ENCODE measurements at regions not wholly inside any gene's neighbourhood (a gene's known extent, or its start where the extent isn't known, plus 50 kb on each side); places are given as distances from the start of the nearest gene placed in this dataset.
"Not testable (repeated sequence)": the region's sequence is repeated elsewhere in the genome, so short reads cannot be mapped to it uniquely, and the experiment has no call there.

DNA sequence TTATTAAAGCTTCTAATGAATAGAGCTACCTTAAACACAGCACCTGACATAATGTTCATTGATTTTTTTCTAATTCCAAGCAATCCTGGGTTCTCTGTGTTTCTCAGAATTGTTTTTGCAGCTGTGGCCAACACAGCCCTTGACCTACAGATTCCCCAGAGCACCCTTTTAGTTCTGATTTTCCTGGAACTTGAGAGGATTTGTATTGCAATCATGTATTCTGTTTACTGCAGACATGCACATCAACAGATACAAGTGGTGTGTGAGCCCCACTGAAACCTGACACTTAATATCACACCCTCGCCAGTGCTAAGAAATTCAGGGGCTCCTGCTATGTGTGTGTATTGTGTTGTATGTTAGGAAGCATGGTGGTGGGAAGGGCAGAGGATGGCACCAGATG lies 344.2 kb upstream of the POM121L12 start:
- DNase-seq = no peak

DNA sequence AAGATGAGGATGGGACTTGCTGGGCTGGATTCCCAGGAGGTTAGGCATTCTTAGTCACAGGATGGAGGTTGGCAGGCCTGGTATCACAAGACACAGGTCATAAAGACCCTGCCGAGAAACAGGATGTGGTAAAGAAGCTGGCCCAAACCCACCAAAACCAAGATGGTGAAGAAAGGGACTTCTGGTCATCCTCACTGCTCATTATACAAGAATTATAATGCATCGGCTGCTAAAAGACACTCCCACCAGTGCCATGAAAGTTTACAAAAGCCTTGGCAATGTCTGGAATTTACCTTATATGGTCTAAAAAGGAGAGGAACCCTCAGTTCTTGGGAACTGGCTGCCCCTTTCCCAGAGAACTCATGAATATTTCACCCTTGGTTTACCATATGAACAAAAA lies 345.5 kb upstream of the POM121L12 start:
- no peak for DNase-seq

DNA sequence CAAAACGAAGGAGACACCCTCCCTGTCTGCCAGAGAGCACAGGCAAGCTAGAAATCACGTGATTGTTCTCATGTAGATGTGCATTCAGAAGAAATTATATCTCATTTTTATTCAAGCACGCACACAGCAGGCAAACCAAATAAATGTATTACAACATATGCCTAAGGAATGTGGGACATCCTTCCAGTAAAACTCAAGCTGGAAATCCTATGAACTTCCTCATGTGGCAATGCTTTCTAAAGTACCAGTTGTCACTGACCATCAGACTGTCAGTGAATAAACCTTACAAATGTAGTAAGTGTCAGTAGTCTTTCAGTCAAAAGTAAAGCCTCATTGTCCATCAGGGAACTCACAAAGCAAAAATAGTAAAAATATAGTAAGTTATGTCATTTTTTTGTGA lies 350.1 kb upstream of the POM121L12 start:
- no peak for DNase-seq

DNA sequence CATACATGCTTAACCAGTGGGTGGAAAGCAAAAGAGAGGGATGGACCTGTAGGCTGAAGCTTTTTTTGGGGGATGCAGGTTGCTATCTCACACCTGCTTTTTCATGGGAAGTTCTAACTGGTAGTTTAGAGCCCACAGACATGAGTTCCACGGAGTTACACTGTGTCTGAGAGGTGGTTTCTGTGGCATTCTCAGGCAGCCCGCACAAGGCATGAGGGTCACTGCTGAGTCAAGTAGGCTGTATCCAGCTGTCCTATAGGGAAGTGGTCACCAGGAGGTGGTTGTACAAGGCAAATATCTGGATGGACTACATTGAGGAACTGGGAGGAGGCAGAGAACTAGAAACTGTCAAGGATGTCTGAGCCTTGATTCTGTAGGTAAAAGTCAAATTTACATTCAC lies 351.0 kb upstream of the POM121L12 start:
- DNase-seq = no peak

DNA sequence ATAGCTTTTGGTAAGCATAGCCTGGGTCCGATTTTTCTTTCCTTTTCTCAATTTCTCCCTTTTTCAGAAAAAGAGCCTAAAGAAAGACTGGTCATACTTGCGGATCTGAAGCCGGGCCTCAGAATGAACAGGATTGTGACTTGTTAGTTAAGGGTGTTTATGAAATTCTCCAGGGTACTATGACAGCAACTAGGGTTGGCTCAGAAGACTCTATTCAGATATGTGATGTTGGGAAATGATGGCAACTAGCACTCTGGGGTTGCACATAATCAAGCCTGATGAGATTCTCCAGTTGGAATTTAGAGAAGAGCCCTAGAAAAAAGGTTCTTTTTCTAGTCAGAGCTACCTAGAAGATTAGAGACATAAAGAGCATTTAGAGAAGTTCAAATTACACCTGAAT lies 352.4 kb upstream of the POM121L12 start:
- DNase-seq = no peak

DNA sequence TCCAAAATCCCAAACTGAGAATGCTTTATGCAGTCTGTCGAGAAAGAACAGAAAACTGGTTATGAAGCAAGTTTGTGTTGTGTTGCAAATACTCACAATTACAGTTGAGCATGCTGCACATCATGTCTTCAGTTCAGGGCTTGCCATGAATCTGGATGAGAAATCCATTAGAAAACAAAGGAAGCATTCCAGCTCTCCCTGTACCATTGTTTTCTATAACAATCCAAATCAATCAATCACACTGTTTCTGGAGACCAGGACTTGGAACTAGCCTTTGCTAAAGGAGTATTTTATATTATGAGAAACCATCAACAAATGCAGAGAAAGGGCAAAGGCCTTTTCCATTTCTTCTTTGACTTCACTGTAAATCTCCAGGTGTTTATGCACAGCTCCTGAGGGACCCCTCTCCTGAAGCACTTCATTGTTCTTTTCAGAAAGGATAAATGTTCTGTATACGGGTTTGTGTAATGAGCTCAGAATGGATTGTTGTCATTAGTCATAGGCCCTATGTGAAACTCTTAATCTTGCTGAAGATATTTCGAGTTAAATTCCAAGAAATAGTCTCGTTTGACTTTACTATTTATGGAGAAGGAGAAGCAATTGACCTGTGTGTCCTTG lies 364.7 kb upstream of the POM121L12 start:
- DNase-seq = no peak

DNA sequence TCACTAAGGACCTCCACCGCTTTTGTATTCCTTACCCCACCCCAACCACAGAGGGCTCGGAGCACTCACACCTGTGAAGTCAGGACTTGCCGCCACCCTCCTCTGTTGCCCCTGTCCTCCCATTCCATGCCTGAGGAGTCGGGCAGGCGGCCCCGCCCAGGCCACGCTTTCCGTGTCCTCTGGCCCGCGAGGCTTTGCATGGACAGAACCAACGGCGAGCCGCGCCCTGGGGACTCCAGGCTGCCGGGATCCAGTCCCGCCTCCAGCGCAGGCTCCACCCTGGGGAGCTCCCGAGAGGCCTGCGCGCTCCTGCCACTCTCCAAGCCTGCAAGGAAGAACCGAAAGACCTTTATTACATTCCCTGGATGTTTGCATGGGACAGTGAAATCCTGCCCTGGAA lies 366.4 kb upstream of the POM121L12 start:
- no peak for DNase-seq

DNA sequence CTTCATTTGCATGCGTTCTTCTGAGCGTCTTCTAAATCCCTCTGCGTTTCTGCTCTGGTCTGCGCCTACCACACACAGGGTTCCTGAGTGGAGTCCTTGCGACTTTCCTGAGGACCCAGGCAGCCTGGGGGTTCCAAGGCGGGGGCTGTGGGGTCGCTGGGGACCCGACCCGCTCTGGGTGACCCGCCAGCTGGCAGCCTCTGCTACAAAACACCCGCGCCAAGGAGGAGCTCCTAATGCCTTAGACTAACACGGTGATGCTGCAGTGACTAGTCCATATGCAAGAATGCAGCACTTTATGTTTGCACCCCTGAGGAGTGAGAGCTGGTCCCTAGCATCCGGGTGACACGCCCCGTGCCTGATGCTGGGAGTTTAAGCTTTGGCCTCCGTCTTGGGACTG lies 367.0 kb upstream of the POM121L12 start:
- no peak for DNase-seq

DNA sequence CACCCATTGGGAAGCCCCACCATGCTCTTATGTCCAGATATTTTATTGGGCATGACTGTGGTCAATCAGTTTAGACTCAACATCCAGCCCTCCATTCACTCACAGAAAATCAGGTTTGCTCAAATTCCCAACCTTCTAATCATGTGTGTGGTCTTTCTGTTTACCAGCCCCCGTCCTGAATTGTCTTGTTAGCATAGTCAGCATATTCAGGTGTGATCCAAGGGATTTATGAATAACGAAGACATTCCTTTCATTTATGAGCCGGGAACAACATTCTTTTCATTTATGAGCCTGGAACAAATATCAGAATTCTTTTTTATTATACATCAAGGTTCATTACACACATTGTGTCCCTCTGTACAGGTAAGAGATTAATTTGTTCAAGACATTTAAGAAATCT lies 376.3 kb upstream of the POM121L12 start:
- no peak for DNase-seq

DNA sequence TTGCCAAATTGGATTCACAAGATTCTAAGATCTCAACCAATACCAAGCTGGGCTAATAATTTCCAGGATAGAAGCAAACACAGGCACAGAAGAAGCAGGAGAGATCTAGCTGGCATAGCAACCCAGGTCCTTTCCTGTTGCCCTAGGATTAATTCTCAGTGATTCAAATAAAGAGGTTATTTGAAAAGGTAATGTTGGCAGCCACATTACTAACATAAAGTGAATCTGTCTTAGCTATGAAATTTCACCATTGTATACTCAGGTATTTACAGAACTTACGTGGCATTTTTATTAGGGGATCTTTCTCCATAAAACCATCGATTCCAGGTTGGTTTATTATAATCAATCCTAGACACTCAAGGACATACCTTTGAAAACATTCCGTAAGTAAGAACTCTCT lies 379.3 kb upstream of the POM121L12 start:
- DNase-seq = no peak

DNA sequence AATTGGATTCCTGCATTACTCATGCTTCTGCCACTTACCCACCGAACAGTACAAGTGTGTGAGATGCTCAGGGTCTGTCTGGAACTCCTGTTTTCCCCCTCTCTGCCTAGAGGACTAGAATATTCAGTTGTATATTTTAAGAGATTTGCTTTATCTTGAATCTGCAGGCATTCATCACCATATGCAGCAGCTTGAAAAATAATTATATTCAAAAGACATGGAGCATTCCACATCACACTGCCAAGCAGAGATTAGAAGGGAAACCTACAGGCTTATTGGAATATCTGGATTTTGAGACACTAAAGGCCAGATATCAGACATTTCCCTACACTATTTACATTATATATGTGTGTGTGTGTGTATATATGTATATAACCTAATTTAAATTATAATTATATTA lies 382.8 kb upstream of the POM121L12 start:
- no peak for DNase-seq

DNA sequence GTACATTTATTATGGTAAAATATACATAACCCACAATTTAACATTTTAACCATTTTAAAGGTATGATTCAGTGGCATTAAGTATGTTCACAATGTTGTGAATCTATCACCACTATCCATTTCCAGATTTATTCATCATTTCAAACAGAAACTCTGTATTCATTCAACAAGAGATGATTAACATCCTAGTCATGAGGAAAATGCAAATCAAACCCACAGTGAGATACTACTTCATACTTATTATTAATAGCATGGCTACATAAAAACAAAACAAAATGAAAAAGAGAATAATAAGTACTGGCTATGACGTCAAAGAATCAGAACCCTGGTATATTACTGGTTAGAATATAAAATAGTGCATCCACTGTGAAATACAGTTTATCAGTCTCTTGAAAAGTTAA lies 386.6 kb upstream of the POM121L12 start:
- no peak for DNase-seq

DNA sequence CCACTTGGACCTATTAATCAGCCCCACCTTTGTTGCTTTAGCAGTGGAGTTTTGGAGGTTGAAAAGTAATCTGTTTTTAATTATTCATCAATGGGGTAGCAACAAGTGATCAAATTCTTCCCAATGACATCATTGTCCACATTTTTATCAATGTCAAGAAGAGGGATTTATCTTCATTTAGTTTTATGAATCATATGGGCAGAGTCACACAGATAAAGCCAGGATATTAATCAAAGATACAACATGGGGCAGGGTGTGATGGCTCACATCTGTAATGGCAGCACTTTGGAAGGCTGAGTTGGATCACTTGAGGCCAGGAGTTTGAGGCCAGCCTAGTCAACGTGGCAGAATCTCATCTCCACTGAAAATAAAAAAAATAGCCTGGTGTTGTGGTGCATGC lies 388.4 kb upstream of the POM121L12 start:
- DNase-seq = no peak

DNA sequence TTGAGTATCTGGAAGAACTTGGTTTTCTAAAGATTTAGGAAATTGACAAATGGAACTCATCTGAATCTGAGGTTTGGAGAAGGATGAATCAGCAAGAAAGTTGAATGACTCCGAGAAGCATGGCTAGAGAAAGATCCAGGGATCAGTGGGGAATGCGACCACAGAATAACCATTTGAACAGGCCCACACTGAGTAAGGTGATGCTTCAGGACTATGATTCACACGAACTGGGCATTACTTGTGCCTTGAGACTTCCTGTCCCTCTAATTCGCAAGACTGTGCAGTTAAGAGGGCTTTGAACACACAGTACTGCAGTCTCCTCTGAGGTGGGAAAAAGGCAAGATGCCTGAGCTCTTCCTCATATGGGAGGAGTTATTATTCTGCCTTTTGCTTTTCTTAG lies 395.5 kb upstream of the POM121L12 start:
- DNase-seq = no peak

DNA sequence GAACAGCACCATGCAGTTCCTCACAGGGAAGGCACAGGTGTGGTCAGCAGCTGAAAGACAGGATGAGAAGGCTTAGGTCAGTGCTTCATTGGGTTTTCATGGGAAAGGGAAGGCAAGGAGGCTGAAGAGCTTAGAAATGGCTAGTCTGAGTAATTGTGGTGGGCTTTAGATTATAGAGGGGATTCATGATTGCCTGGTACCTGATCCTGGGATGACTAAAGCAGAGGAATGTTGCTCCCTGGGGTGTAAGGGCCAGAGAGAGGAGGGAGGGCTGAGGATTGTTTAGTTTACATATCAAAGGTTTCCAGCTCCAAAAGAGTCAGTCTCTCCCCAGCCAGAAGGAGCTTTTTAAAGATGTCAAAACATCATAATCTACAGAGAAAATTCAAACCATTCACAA lies 396.3 kb upstream of the POM121L12 start:
- DNase-seq = no peak

DNA sequence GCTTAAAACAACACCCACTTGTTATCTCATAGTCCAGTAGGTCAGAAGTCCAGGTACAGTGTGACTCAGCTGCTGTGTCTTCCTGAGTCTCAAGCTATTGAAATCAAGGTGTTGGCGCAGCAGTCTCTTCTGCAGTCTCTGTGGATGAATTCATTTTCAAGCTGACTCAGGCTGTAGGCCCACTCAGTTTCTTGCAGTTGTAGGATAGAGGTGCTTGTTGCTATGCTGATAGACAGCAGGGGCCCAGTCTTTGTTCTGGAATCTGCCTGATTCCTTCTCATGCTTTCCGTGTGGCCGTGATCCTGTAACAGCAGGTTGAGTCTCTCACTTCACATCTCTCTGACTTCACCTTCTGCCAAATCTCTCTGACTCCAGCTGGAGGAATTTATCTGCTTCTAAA lies 400.4 kb upstream of the POM121L12 start:
- no peak for DNase-seq

DNA sequence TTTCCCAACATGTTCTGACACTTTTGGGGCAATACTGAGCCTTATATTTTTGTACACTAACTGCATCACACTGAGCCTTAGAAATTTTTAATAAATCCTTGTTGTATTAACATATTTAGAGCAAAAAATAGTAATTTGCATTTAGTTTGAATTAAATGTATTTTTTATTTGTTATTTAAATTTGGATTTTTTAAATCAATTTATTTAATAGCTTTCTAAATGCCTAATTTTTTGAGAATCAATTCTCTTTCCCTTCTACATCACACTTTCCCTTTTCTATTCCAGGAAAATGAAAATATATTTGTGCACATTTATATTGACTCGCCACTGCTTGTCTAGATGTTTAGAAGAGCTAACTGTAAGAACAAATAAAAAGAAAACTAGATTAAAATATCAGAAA lies 414.6 kb upstream of the POM121L12 start:
- no peak for DNase-seq

DNA sequence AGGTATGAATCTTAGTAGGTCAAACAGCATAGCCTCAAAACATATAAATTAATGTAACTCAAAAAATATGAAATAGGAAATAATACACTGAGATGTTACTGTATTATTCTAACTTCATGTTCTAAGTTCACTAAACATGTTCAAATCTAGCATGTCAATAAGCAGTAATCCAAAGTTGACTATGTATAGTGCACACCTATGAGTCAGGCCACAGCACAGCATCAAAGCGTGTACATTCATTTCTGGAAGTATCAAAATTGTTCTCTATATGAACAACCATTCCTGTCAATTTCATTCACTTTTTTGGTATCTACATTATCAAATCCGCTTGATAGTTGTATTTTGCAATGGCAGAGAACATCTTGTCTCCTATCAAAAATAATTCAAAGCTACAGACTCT lies 418.9 kb upstream of the POM121L12 start:
- no peak for DNase-seq

DNA sequence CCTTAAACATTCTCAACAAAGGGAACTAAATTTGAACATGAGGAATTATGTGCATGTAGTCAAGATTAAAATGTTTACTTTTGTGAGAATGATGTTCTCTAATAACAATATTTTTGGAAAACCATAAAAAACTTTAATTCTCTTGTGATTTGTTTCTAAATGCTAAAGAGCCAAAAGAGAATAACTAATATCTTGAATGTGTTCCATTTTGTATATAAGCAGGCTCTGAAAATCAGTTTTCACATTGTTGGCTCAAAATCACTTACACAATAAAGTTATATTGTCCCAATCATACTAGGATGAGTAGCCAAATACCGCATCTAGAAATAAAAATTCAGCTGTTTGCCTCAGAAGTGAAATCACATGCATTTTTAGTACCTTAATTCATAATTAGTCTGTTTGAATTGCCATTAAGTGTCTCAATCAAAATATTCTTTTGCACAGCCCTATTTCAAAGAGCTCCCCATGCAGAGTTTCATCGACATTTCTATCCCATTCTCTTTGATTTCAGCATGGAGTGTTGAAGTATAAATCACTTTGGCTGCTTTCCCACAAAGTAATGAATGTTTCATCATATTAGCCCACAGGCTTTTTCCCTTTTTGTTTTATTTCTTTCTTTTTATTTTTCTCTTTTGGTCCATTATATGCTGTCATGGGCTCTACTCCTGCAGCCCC lies 420.3 kb upstream of the POM121L12 start:
- no peak for DNase-seq

DNA sequence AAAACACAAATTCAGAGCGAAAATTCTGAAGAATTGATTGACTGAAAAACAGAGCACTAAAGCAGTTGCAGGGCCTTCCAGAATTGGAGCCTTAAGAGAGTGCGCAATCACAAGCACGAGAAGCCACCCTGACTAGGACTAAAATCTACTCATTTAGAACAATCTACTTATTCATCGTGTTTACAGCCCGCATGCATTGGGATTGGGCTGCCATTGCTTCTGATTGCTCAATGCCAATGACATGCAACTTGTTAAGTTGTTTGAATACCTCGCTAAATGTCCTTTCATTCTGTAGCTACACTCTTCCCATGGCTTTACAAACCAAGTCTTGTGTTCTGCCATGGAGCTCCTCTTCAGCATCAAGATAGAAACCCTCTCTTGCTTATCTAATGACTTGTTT lies 425.9 kb upstream of the POM121L12 start:
- no peak for DNase-seq

DNA sequence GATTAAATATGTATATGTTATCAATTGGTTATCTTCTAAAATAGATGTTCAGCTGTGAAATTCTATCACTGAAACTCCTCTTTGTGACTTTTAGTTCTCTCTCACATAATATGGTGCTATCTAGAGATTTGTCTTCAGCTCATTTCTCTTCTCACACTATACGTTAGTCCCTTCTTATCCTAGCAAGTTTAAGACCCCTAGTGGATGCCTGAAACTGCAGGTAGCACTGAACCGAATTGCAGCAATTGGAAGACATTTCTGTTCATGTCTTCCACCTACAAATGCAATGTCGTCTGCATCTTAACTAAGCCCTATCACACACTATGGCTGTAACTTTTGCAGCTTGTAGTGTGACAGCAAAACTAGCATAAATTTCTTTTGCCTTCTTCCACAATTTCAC lies 442.7 kb upstream of the POM121L12 start:
- no peak for DNase-seq

DNA sequence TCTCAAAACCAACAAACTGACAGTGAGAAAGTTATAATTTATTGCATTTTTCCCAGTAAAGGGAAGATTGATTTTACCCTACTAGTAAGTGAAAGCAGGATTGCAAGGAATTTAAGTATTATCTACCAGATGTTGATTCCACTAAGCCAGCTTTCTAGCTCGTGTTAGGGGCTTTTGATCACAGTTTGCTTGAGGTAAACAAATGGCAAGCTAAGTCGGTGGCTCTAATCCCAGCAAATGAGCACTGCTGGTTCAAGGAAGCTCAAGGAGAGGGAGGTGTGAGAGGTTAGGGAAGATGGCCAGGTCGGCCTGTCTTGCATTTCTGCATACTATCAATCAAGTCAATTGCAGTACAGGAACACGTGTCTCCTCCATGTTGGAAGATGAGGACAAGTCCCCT lies 448.7 kb upstream of the POM121L12 start:
- DNase-seq = no peak

DNA sequence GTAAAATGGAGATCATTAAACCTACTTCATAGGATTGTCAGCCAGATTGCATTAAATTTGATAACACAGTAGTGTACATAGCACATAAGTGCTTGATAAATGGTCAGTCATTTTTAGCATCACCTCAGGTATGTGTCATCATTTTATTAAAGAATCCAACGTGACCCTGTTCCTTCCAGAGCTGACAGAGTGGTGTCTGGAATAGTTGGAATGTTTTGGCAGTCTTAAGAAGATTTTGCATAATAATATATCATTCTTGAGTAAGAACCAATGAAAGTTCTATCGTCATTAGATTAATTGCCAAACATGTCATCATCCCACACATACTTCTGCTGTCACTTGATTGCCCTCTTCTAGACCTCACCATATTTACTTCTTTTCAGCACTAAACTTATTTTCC lies 451.4 kb upstream of the POM121L12 start:
- no peak for DNase-seq

DNA sequence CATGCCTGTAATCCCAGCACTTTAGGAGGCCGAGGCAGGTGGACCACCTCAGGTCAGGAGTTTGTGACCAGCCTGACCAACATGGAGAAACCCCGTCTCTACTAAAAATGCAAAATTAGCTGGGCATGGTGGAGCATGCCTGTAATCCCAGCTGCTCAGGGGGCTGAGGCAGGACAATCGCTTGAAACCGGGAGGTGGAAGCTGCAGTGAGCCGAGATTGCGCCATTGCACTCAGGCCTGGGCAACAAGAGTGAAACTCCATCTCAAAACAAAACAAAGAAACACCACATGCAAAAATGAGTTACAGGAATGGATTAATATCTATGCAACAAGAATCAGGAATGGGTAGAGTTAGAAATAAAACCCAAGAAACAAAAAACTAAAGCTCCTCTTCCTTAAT lies 462.3 kb upstream of the POM121L12 start:
- DNase-seq = not testable (repeated sequence)

DNA sequence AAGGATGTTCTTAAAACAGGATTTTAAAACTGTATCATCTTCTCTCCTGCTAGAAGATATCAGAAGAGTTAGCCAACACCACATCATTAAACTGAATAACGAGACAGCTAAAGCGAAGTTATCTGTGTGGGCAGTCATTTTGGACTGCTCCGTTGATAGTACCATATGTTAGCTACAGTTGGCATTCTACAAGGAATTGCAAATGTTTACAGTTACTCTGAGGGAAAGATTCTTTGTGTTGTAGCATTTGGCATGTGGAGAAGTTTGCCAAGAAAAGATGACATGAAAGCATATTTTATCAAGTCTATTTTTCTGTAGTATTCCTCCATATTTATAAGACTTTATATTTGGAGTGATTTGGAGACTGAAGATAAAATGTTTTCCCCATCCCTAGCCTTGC lies 464.4 kb upstream of the POM121L12 start:
- no peak for DNase-seq
